SK-N-SH (cell line): ENCODE measurements at regions not wholly inside any gene's neighbourhood (a gene's known extent, or its start where the extent isn't known, plus 50 kb on each side); places are given as distances from the start of the nearest gene placed in this dataset.
A peak's percentile ranks its signal among the peaks of the same experiment; 100 is the strongest.

Experiments used
- CTCF ChIA-PET: fragments of 300-600, 350-600 bp; formaldehyde crosslinking; extraction: SDS; loops from one replicate; lab custom pipeline; 2021; lab: Yijun Ruan, JAX
- POLR2A ChIA-PET: fragments of 350-600 bp; sonication (Branson Sonifier 250); formaldehyde crosslinking; extraction: SDS; loops from one replicate; lab custom pipeline; 2020; ENCODE audit warnings: antibody characterized with exemption, inconsistent platforms; lab: Yijun Ruan, JAX
- DNase-seq: peaks from one replicate; pipeline ENCODE4 v3.0.0; 2012
- H2AFZ ChIP-seq: fragments of 200-600 bp; sonication (generic); 2 replicates; pipeline ENCODE4 v1.8.1; 2016; ENCODE audit warnings: antibody characterized with exemption, mild to moderate bottlenecking, low read depth
- H3F3A ChIP-seq: fragments of 200-600 bp; sonication (generic); replicated peaks from 2 replicates; pipeline ENCODE3; 2016; ENCODE audit warnings: antibody characterized with exemption, mild to moderate bottlenecking; ENCODE audit not compliant: insufficient read depth
- H3K27ac ChIP-seq, 2 experiments: fragments of 200-500 bp in 1 of 2; fragments of 200-600 bp in 1 of 2; sonication (Bioruptor generic) in 1 of 2; sonication (generic), shearing (Covaris generic) in 1 of 2; 2 replicates each; pipeline versions ENCODE4 v1.5.1 to v1.6.1; 2014 to 2016; ENCODE audit warnings: low read depth in 2 of 2, inconsistent platforms in 1 of 2, low read length in 1 of 2, mild to moderate bottlenecking in 1 of 2, mixed read lengths in 1 of 2
- H3K27me3 ChIP-seq: fragments of 200-600 bp; sonication (generic), shearing (Covaris generic); 2 replicates; pipeline ENCODE4 v1.6.1; 2016; ENCODE audit warnings: mixed run types; ENCODE audit not compliant: insufficient read depth
- H3K36me3 ChIP-seq, 2 experiments: fragments of 200-500 bp in 1 of 2; fragments of 200-600 bp in 1 of 2; sonication (Bioruptor generic) in 1 of 2; sonication (generic) in 1 of 2; replicated peaks in 1 of 2; 2 replicates each; pipeline versions ENCODE3 to v1.5.1; 2014 to 2016; ENCODE audit warnings: low read length in 1 of 2, mild to moderate bottlenecking in 1 of 2; ENCODE audit not compliant: insufficient read depth in 2 of 2, control insufficient read depth in 1 of 2
- H3K4me1 ChIP-seq, 2 experiments: fragments of 200-500 bp in 1 of 2; fragments of 200-600 bp in 1 of 2; sonication (Bioruptor generic) in 1 of 2; sonication (generic), shearing (Covaris generic) in 1 of 2; 2 replicates each; pipeline versions ENCODE4 v1.5.1 to v1.6.1; 2014 to 2016; ENCODE audit warnings: low read depth in 1 of 2, low read length in 1 of 2, mixed run types in 1 of 2; ENCODE audit not compliant: insufficient read depth in 2 of 2, control insufficient read depth in 1 of 2
- H3K4me2 ChIP-seq: fragments of 200-600 bp; sonication (generic), shearing (Covaris generic); 2 replicates; pipeline ENCODE4 v1.6.1; 2017; ENCODE audit warnings: mixed run types
- H3K4me3 ChIP-seq, 2 experiments: fragments of 200-500 bp in 1 of 2; fragments of 200-600 bp in 1 of 2; sonication (Bioruptor generic) in 1 of 2; sonication (generic), shearing (Covaris generic) in 1 of 2; 2 replicates each; pipeline versions ENCODE4 v1.5.1 to v1.8.1; 2014 to 2016; ENCODE audit warnings: low read depth in 2 of 2, inconsistent platforms in 1 of 2, low read length in 1 of 2, mild to moderate bottlenecking in 1 of 2, mixed read lengths in 1 of 2, moderate library complexity in 1 of 2
- H3K79me2 ChIP-seq: fragments of 200-600 bp; sonication (generic); 2 replicates; pipeline ENCODE4 v1.8.1; 2017; ENCODE audit warnings: mild to moderate bottlenecking; ENCODE audit not compliant: insufficient read depth
- H3K9ac ChIP-seq: fragments of 200-600 bp; sonication (generic); 2 replicates; pipeline ENCODE4 v1.6.1; 2017; ENCODE audit warnings: mixed run types
- H3K9me2 ChIP-seq: fragments of 200-600 bp; sonication (generic); 2 replicates; pipeline ENCODE4 v1.6.1; 2017; ENCODE audit warnings: mixed run types
- H3K9me3 ChIP-seq: fragments of 200-600 bp; sonication (generic); 2 replicates; pipeline ENCODE4 v1.6.1; 2017; ENCODE audit warnings: mixed run types, mild to moderate bottlenecking, moderate library complexity
- H4K20me1 ChIP-seq: fragments of 200-600 bp; sonication (generic); 2 replicates; pipeline ENCODE4 v1.6.1; 2017; ENCODE audit warnings: mild to moderate bottlenecking, mixed run types; ENCODE audit not compliant: insufficient read depth
- CTCF ChIP-seq: fragments of 200-600 bp; sonication (generic); IDR thresholded peaks from 2 replicates; pipeline ENCODE4 v1.6.1; 2017; ENCODE audit warnings: antibody characterized with exemption, mild to moderate bottlenecking, moderate library complexity
- MXI1 ChIP-seq: IDR thresholded peaks from 2 replicates; pipeline ENCODE4 v1.6.1; 2012; ENCODE audit warnings: mild to moderate bottlenecking, low read depth, low read length, improper control_type of control experiment
- NRF1 ChIP-seq: IDR thresholded peaks from 2 replicates; pipeline ENCODE4 v1.6.1; 2012; ENCODE audit warnings: low read depth, mild to moderate bottlenecking, low read length
- REST ChIP-seq: IDR thresholded peaks from 2 replicates; pipeline ENCODE4 v1.6.1; 2012; ENCODE audit warnings: mild to moderate bottlenecking, low read depth, low read length, moderate library complexity
- TCF12 ChIP-seq: IDR thresholded peaks from 2 replicates; pipeline ENCODE4 v1.4.0; 2012
- WGBS: methylation state at CpG from one replicate; pipeline ENCODE4 v1.1.6; 2017; ENCODE audit warnings: low lambda C conversion rate; 5-methylcytosine and 5-hydroxymethylcytosine counted together

GRCh38 chr6:91171754-91172462, 585.0 kb upstream of the MAP3K7 start:
- POLR2A ChIA-PET = no interaction called here

GRCh38 chr6:91167846-91168245, 581.0 kb upstream of the MAP3K7 start:
- Histone ChIP-seq H2AFZ (no peak overlapping the region), H3K9me2 (no peaks in the 10 kb centered on the region), H3K9ac (no peak overlapping the region), H4K20me1 (no peaks in the 10 kb centered on the region), H3K9me3 (no peaks in the 10 kb centered on the region), H3K4me2 (no peak overlapping the region), H3K27ac (no peak overlapping the region), H3K4me3 (no peak overlapping the region), H3K36me3 (no peaks in the 10 kb centered on the region), H3K4me1 (peaks cover 0 to 5% of the 10 kb centered on the region in 2 experiments; a peak in 1 of 4 replicates), H3K27me3 (no peaks in the 10 kb centered on the region), H3K79me2 (no peaks in the 10 kb centered on the region), H3F3A (no peaks in the 10 kb centered on the region)
- WGBS = 2% methylated on average over 3 of the region's 3 CpGs
- TF ChIP-seq REST = no peak
- peak; percentile 46 for TF ChIP-seq CTCF
- ChIA-PET CTCF (interaction anchor here (0.6 kb wide), 1 partner anchor 25 kb away, joined by 3 read pairs; no protein-coding TSS in a partner anchor), POLR2A (no interaction called here)
- DNase-seq = peak; percentile 2

More at GRCh38 chr6:91171754-91172462, 585.0 kb upstream of the MAP3K7 start:
- CTCF ChIA-PET = no interaction called here
- 6% methylated on average over 7 of the region's 7 CpGs for WGBS
- Histone ChIP-seq H3K4me3 (no peak overlapping the region), H4K20me1 (no peaks in the 10 kb centered on the region), H3K9me3 (no peaks in the 10 kb centered on the region), H3K27ac (no peak overlapping the region), H3K4me2 (no peak overlapping the region), H3F3A (no peaks in the 10 kb centered on the region), H3K36me3 (no peaks in the 10 kb centered on the region), H3K79me2 (no peaks in the 10 kb centered on the region), H2AFZ (no peak overlapping the region), H3K9me2 (no peaks in the 10 kb centered on the region), H3K27me3 (no peaks in the 10 kb centered on the region)
- TF ChIP-seq TCF12 = no peak
- no peak for TF ChIP-seq NRF1
- TF ChIP-seq MXI1 = no peak
- TF ChIP-seq, all 33 proteins: peak for 0
- no peak for DNase-seq
- peaks cover 0 to 10% of the 10 kb centered on the region in 2 experiments; a peak in 1 of 4 replicates for H3K4me1 ChIP-seq
- H3K9ac ChIP-seq = no peak overlapping the region
